Stimulated activated naive CD4-positive, alpha-beta T cell (primary cell): ENCODE measurements at regions not wholly inside any gene's neighbourhood (a gene's known extent, or its start where the extent isn't known, plus 50 kb on each side); places are given as distances from the start of the nearest gene placed in this dataset.
"Not testable (repeated sequence)": the region's sequence is repeated elsewhere in the genome, so short reads cannot be mapped to it uniquely, and the experiment has no call there.

Experiments
- DNase-seq, 6 experiments: peaks; one replicate each; lab custom pipeline; 2025; lab: John Stamatoyannopoulos, UW

DNA sequence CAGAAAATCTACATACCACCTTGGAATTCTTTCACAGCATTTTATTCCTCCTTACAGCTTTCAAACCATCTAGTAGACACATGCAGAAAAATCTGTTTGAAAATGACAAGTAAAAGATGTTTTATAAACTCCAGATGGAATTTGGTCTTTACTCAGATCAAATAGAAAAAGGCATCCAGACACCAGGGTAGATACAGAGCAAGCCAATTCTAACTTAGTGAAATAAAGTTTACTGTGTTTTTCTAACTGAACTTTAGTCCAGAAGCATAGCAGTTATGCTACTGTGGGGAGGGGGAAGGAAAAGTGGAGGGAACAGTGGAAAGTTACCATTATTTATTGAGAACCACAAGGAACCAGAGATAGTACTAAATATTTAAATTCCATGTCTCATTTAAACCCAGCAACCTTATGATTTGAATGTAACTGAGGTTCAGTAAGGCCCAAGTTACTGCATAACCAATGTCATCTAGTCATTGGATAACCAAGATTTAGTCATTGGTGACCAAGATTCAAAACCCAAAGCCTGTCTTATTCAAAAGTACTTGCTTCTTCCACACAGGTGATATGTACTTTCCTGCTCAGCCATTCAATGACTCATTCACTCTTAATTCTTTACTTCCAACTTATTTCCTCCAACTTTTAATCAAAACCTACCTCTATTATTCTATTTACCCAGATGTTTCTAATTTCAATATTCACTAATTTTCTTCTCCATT lies 57.7 kb downstream of the RAD51AP2 start:
- DNase-seq, result no peak

DNA sequence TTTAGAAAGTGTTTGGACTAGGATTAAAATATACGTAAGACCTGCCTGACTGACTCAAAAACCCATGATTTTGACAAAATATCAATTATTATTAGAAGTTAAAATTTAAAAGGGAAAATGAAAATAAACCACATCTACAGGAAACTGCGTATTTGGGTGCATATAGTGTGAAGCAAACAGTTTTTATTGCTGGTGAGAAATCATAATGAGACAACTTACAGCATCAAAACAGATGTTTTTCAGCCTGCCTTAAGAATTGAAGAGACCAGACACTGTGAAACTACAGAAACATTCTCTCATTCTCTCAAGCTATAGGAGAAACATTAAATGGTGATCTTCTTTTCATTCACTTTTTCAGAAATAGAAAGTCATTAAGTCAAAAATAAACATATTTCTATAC lies 62.9 kb downstream of the RAD51AP2 start:
- no peak for DNase-seq

DNA sequence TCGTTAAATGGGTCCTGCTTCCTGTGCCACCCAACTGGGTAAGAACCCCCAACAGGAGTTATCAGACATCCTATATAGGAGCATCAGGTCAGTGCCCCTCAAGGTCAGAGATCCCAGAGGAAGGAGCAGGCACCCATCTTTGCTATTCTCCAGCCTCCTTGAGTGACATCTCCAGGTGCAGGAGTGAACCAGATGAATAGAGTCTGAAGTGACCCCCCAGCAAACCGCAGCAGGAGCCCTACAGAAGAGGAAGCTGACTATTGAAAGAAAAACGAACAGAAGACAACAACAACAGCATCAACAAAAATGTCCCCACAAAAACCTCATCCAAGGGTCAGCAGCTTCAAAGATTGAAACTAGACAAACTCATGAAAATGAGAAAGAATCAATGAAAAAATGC lies 72.0 kb downstream of the RAD51AP2 start:
- DNase-seq, result not testable (repeated sequence)

DNA sequence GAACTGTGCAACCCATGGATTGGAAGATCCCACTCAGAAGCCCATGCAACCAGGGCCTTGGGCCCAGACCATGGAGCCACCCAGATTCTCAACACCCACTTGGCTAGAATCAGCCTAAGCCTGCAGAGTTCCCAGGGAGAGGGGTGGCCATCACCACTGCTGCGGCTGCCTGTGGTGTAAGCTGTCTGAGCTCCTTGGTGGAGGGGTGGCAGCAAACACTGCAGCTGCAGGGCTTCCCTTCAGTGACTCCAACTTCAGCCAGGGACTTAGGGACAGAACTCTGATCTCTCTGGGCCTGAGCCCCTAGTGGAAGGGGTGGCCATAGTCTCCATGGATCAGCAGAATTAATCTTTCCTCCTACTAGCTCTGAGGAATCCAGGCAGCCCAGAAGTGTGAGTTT lies 72.5 kb downstream of the RAD51AP2 start:
- DNase-seq, result no peak

DNA sequence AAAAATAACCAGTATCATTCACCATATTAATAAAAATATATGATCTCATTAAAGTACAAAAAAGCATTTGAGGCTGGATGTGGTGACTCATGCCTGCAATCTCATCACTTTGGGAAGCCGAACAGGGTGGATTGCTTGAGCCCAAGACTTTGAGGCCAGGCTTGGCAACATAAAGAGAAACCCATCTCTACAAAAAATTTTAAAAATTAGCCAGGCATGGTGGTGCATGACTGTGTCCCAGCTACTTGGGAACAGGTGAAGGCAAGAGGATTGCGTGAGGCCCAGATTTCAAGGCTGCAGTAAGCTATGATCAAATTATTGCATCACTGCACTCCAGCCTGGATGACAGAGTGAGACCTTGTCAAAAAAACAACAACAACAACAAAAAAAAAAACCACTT lies 75.9 kb downstream of the RAD51AP2 start:
- no peak for DNase-seq

DNA sequence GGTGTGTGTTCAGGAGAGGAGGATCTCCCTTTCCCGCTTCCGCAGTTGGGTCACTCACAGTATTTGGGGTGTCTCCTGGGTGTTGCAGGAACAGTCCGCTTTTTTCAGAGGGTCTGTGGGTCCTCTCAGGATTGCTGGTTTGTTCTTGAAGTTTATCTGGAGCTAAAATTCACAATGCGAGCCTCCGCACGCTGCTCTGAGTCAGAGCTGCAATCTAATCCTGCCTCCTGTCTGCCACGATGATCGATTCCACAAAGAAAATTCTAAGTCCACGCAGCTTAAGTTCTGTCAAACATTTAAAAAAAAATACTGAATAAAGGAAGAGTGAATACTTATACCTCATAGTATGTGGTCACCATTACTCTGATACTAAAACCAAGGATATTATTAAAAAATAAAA lies 76.5 kb downstream of the RAD51AP2 start:
- DNase-seq, result no peak

DNA sequence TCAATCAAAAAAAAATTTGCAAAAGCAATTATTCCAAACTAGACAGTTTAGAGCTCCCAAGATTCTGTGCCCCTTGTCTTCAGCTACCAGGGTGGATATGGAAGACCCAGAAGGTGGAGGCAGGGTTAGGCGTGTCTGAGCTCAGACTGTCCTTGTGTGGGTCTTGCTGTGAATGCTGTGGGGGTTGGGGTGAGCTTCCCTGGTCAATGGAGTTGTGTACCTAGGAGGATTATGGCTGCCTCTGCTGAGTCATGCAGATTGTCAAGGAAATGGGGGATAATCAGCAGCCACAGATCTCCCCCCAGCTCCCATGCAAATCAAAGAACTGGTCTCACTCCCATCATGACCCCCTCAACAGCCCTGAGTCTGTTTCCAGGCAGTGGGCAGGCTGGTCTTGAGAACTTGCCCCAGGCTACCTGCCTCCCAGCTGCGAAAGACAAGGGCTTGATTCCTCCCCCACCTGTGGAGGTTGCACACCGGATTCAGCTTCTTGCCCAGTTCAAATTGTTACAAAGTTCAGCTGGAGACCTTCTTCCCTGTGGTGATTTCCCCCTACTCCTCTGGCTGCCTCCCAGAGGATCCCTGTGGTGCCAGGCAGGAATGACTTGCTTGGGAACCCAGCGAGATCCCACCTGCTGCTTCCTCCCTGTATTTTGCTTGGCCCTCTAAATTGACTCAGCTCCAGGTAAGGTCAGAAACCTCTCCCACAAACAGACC lies 77.0 kb downstream of the RAD51AP2 start:
- no peak for DNase-seq

DNA sequence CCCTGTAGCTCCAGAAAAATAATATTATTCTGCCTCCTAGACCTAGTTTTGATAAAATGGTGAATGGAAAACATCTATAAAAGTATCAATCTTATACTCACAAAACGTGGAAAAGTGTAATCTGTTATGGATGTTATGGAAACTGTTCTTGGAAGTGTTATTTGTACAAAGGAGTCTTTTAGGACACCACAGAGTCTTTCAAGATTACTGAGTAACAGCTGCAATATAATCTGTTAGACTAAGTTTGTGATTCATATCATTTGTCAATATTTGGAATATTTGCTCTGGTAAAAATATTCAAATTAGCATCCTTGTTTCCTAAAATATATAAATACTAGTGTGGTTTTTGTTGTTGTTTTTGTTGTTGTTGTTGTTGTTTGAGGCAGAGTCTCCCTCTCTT lies 87.9 kb downstream of the RAD51AP2 start:
- no peak for DNase-seq

DNA sequence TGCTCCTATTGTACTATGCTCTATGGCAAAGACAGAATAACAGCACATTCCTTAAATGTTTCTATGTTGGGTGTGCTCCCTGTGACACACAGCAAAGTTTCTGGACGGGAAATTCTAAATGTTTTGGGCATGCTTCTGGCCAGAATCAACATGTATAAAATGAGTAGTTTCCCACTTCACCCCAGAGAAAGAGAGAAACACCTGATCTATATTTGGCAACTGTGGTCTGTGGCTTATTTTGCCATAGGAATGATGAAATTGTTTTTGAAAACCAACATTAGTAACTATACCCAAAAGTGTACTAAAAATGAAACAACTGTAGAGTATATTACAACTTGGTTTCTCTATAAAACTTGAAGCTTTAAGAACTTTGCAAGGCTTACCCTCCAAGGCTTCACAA lies 89.1 kb downstream of the RAD51AP2 start:
- no peak for DNase-seq

DNA sequence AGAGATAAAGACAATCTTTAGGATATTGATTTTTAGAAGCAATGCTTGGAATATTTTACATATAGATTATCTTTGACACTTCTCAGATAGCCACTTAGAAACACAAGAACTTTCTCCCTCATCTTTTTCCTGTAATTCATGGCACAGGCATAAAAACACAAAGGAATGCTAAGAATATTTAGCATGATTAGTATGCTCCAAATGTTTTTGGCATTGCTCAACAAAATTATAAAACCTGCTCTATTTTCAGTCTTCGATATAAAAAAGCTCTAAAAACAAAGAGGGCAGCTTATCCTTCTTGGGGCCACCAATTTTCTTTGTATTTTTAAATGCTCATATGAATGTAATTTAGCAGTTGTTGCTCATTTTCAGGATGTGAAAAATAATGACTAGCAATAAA lies 90.8 kb downstream of the RAD51AP2 start:
- DNase-seq, result no peak

DNA sequence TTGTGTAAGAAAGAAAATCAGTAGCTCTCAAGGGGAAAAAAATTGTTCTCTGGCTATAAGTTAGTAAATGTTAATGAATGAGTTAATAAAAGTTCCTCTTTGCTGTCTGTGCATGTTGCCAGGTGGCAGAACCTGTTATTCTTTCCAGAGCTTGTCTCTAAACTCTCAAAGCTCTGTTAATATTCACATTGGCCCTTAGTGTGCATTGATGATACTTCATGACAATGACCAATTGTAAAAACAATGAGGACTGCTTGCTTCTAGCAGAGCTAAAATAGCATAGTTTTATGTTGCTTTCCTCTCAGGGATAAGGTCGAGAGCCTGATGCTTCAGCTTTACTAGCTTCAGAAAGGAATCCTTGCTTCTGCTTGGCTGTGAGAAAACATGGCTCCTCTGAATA lies 91.5 kb downstream of the RAD51AP2 start:
- no peak for DNase-seq

DNA sequence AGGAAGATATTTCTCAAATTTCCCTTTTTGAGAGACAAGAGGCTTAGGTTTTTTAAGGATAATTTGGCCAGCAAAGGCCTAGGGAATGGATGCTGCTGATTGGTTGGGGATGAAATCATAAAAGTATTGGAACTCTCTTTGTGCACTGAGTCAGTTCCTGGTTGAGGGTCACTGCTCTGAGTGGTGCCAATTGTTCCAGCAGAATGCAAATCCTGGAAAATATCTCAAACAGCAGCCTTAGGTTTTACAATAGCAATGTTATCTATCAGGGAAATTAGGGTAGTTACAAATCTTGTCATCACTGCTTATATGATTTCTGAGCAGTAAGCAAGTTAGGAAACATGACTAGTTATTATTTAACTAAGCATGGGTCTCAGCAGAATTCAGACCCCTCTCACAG lies 96.2 kb downstream of the RAD51AP2 start:
- no peak for DNase-seq

DNA sequence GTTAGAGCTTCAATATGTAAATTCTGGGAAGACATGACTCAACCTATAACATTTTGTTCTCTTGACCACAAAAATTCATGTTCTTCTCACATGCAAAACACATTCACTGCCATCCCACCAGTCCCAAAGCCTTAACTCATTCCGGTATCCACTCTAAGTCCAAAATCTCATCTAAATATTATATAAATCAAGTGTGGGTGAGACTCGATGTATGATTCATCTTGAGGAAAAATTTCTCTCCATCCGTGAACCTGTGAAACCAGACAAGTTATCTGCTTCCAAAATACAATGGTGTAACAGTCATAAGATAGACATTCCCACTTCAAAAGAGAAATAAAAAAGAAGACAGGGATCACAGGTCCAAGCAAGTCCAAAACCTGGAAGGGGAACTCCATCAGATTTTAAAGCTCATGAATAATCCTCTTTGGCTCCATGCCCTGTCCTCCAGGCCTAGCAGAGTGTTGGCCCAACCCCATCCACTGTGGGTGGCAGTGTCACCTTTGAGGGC lies 101.3 kb downstream of the RAD51AP2 start:
- no peak for DNase-seq

DNA sequence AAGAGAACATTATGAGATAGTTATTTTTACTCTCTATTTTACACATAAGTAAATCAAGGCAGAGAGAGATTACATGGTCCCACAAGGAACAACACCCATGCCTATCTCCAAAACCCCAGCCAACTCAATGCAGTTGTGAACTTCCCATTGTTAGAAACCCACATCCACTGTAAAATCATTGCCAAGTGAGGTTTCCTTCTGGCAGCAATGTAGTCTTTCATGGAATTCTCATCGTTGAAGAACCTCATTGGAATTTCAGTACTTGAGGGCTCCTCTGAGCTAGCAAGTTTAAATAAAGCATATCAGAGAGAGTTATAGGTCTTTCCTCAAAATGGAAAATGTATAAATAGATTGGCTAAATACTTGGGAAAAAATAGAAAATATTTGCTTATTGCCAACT lies 105.2 kb downstream of the RAD51AP2 start:
- no peak for DNase-seq

DNA sequence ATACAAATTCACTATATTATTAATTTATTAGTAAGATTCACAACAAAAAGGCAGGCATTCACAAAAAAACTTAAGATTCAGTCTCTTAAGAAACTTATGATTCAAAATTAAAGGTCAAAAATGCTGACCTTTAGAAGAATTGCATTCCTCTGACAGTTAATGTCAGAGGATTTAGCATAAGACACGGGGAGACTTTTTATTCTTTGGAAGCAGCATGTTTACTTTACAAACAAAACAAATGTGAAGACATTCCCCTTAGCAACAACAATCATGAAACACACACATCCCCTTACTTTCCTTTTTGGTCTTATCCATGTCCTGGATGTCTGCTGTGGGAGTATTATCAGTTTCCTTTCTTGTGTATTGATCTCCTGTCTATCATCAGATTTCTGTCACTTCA lies 117.1 kb downstream of the RAD51AP2 start:
- no peak for DNase-seq

DNA sequence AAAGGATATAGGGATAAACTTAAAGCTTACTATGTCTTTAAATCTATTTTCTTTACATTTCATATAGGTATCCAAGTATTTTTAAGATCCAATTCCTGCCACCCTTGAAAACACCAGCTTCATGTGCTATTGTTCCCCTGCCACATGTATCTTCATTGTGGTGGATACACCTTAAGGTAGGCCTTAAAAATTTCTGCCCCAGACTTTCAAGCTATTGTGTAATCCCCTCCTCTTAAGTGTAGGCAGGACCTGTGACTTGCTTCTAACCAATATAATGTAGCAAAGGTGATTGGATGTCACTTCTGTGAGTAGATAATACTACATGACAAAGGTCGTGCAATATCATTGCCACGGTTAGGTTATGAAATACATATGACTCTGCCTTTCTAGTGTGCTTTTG lies 119.5 kb downstream of the RAD51AP2 start:
- no peak for DNase-seq

DNA sequence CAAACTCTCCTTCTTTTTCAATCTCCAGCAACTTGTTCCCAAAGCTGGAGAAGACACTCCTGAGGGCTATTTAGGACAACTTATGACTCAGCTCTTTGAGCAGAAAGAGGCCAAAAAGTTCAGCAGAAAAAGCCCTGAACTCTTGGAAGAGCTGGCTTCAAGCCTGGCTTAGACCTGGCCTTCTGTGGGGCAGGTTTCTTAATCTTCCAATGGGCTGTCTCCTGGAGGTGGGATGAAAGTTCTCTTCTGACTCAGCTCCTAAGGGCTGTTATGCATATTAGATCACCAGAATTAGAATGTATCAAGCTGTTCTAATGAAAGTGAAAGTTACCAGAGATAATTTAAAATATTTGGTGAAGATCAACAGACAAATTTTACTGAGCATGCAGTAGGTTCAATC lies 129.4 kb downstream of the RAD51AP2 start:
- no peak for DNase-seq

DNA sequence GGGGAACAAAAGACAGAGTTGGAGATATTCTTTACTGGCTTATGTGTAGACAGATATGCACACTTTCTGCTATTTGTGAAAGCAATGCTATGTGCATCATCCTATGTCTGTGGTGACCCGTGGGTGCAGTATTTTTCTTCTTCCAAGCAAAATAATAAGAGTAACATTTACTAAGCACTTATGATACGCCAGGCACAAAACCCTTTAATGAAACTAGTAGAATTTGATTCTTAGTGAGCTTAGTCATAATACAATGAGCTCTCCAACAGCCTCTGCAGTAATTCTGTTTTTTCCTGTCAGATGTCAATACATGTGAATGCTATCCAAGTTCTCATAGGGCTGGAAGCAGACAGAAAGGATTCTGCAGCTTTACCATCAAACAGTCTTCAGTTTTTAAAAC lies 130.6 kb downstream of the RAD51AP2 start:
- DNase-seq, result no peak

DNA sequence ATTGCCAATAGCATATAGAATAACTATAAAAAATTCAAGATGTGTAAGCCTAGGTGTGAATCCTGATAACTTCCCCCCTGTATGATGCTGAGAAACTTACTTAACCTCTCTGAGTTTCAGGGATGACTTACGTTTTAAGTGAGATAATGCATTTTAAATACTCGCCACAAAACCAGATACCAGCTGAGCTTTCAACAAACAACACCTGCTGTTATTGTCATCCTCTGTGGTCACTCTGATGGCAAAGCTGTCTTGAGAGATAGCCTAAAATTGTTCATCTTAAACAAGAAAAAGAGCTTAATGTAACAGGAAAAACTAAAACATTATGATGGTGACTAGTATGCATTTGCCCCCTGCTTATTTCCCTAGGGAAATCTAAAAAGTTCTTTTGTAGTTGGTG lies 131.5 kb downstream of the RAD51AP2 start:
- no peak for DNase-seq

DNA sequence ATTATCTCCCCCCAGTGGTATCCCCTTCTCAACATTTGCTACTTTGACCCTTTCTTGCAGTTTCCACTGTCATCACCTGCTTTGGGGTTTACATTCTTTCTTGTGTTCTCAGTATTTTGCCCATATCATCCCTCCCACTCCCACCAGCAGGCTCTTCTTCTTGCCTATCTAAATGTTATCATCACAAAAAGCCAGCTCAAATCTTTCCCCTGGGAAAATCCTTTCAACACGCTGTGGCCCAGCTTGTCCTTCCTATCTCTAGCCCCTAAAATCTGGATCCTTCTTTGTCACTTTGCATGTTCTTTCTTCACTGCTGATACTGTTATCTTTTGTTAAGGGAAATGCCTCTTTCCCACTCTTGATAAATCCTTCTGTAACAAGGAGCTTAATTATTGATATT lies 138.2 kb downstream of the RAD51AP2 start:
- no peak for DNase-seq

DNA sequence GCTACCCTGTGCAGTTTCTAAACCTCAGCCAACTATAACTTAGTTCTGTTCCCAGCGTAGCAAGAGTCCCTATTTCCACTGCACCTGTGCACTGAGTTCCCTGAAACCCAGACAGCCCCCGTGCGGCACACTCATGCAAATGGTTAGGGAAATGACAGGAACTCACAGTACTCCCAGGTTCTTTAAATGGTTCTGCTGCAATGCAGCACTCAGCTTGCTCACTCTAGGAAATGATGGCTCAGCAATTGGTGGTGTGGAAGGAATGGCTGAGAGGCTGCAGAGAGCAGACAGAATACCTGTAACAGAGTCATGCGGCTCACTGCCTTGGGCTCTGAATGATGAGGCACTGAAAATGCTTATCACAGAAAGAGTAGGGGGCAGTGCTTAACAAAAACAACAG lies 143.0 kb downstream of the RAD51AP2 start:
- no peak for DNase-seq

DNA sequence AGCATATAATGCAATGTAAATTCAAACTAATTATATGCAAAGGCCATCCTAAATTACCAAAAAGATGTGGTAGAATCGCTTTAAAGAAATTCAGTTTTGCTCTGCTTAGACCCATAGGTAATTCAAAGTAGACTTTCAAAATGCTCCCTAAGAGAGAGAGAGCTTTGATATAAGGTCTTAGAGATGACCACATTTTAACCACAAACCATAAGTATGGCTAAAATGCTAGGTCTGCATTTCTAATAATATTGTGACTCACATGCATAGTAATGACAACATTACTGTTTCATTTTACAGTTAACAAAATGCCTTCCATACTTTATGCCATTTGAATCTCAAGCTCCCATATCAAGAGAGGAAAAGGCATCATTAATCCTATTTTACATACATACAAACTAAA lies 144.5 kb downstream of the RAD51AP2 start:
- no peak for DNase-seq

DNA sequence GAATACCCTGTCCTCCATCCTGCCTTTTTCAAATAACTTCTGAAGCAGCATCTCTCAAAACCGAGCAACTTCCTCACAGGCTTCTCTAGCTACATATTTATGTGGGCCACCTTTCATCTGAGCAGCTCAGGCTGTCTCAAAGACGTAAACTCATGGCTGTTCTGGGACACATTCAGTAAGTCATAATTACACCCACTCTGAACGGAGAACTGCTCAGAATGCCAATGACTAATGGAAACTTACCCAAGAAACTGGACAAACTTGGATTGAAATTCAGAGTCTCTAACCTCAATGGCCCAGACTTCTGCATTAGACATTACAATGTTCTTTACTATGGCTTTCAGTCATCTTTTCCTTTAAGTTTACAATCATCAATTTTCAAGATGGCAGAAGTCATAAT lies 145.2 kb downstream of the RAD51AP2 start:
- DNase-seq, result no peak

DNA sequence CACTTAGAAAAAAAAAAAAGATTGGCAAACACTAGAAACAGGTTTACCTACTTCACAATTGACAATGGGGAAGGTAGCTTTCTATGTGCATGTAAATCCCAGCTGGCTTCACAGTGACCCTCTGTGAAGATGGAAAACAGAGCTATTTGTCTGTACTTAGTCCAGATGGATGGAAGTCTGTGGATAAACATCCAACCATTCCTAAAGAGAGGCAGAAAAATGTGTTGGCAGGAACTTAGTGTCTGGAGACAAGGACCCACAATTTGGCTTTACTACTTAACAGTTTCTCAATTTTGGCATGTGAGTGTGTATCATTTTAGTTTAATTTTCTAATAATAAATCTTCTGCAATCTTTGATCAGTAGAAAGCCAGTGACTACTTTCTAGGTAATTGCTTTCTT lies 154.4 kb downstream of the RAD51AP2 start:
- DNase-seq, result no peak
